Spleen (tissue), 11 donors: ENCODE measurements at regions not wholly inside any gene's neighbourhood (a gene's known extent, or its start where the extent isn't known, plus 50 kb on each side); places are given as distances from the start of the nearest gene placed in this dataset.
A peak's percentile ranks its signal among the peaks of the same experiment; 100 is the strongest.

Experiments used
- DNase-seq: peaks from one replicate; pipeline ENCODE4 v3.0.0-alpha.2; 2020
- H3K27ac ChIP-seq, 8 donors: fragments of 200-600 bp; sonication (generic) in 7 of 8; 1 replicate in 4 of 8; 2 replicates in 4 of 8; pipeline versions ENCODE4 v1.5.0 to v1.8.0; 2016 to 2021; ENCODE audit warnings: inconsistent platforms in 4 of 8, mild to moderate bottlenecking in 4 of 8, moderate library complexity in 1 of 8
- H3K27me3 ChIP-seq, 7 donors: fragments of 200-600 bp; sonication (generic) in 6 of 7; replicated peaks in 1 of 7; 1 replicate in 4 of 7; 2 replicates in 3 of 7; pipeline versions ENCODE4 v1.5.0 to v1.8.0; 2016 to 2021; ENCODE audit warnings: inconsistent platforms in 3 of 7, mild to moderate bottlenecking in 1 of 7
- H3K36me3 ChIP-seq, 6 donors: fragments of 200-600 bp; sonication (generic) in 5 of 6; 1 replicate in 4 of 6; 2 replicates in 2 of 6; pipeline versions ENCODE4 v1.5.0 to v1.8.0; 2016 to 2021; ENCODE audit warnings: inconsistent platforms in 2 of 6
- H3K4me1 ChIP-seq, 6 donors: fragments of 200-600 bp; sonication (generic) in 5 of 6; 1 replicate in 3 of 6; 2 replicates in 3 of 6; pipeline versions ENCODE4 v1.5.0 to v1.8.0; 2016 to 2021; ENCODE audit warnings: inconsistent platforms in 3 of 6
- H3K4me3 ChIP-seq, 8 donors: fragments of 200-600 bp; sonication (generic) in 7 of 8; 1 replicate in 4 of 8; 2 replicates in 4 of 8; pipeline versions ENCODE4 v1.5.0 to v1.8.0; 2016 to 2021; ENCODE audit warnings: inconsistent platforms in 4 of 8, mild to moderate bottlenecking in 4 of 8, moderate library complexity in 2 of 8
- H3K9me3 ChIP-seq, 8 donors: fragments of 200-600 bp; sonication (generic) in 7 of 8; 1 replicate in 4 of 8; 2 replicates in 4 of 8; pipeline versions ENCODE4 v1.5.0 to v1.8.0; 2016 to 2021; ENCODE audit warnings: inconsistent platforms in 4 of 8
- CTCF ChIP-seq, 11 experiments: fragments of 200-600 bp in 7 of 11; fragments of 450-650 bp in 4 of 11; sonication (generic) in 4 of 11; IDR thresholded peaks in 8 of 11; conservative IDR thresholded peaks in 3 of 11; 1 replicate in 7 of 11; 2 replicates in 4 of 11; pipeline versions ENCODE4 v1.4.0 to v1.8.0; 2016 to 2021; ENCODE audit warnings: antibody characterized with exemption in 11 of 11, inconsistent platforms in 4 of 11, mild to moderate bottlenecking in 1 of 11
- POLR2A ChIP-seq, 3 donors: fragments of 450-650 bp; IDR thresholded peaks; one replicate each; pipeline ENCODE4 v1.5.1; 2017; ENCODE audit warnings: antibody characterized with exemption in 3 of 3, mild to moderate bottlenecking in 1 of 3
- POLR2AphosphoS5 ChIP-seq, 3 donors: sonication (generic); formaldehyde crosslinking; IDR thresholded peaks; one replicate each; pipeline ENCODE4 v1.5.1; 2017; ENCODE audit warnings: antibody characterized with exemption in 3 of 3
- WGBS, 5 donors: extraction: QIAGEN DNeasy Blood & Tissue Kit in 3 of 5; methylation state at CpG; one replicate each; pipeline versions ENCODE4 v1.1.5 to v1.1.7; 2013 to 2018; 5-methylcytosine and 5-hydroxymethylcytosine counted together
- intact Hi-C: fragments of 100-400 bp; cut with DNase I; formaldehyde crosslinking; loops from one replicate; pipeline ENCODE4 v1.15.0; 2023; ENCODE audit warnings: low total_unique reads
- donor health status: healthy with polysubstance abuse.
- donor health status: DM: no; HTN: no; CAD: no; lungs with moderate emphysema.
- donor health status: DM: no; HTN: no; CAD: no.
- donor health status: Bipolar disorder and iron deficiency.
- donor health status: healthy.
- donor health status: DM: no; HTN: no; CAD: no.
- donor health status: DM: yes; HTN: yes; CAD: no.

GRCh38 chr3:124383846-124384466, 346.3 kb upstream of the UMPS start:
- TF ChIP-seq POLR2AphosphoS5 (IDR thresholded peaks at IDR 0.05): no peak
- TF ChIP-seq POLR2A (IDR thresholded peaks at IDR 0.05): no peak
- no peak for TF ChIP-seq CTCF (IDR thresholded peaks at IDR 0.05 in 8 of 11, conservative IDR thresholded peaks at IDR 0.05 in 3 of 11)
- 84 to 91% (median 87%) methylated on average over 6 of the region's 6 CpGs for WGBS, 5 donors
- intact Hi-C loops: no loop called here
- H3K4me1 ChIP-seq: peaks cover 0 to 4% (median 0%) of the 10 kb centered on the region in 6 donors
- DNase-seq: no peak
- H3K27ac ChIP-seq: no peak overlapping the region
- H3K9me3 ChIP-seq: no peaks in the 10 kb centered on the region
- peaks cover 0 to 9% (median 0%) of the 10 kb centered on the region in 6 donors for H3K36me3 ChIP-seq
- peaks cover 0 to 25% (median 0%) of the 10 kb centered on the region in 7 donors for H3K27me3 ChIP-seq
- H3K4me3 ChIP-seq: no peak overlapping the region

- Histone ChIP-seq H3K27me3 (peaks cover 0 to 29% (median 0%) of the 10 kb centered on the region in 7 donors), H3K4me3 (no peak overlapping the region), H3K27ac (no peak overlapping the region), H3K9me3 (no peaks in the 10 kb centered on the region), H3K36me3 (peaks cover 0 to 9% (median 0%) of the 10 kb centered on the region in 6 donors), H3K4me1 (peaks cover 0 to 4% (median 0%) of the 10 kb centered on the region in 6 donors)
- TF ChIP-seq POLR2AphosphoS5 (IDR thresholded peaks at IDR 0.05): peak in 1 of 3 donors; percentile 47
- no peak for TF ChIP-seq POLR2A (IDR thresholded peaks at IDR 0.05)
- DNase-seq: no peak
- WGBS, 5 donors: 90 to 96% (median 95%) methylated on average over 8 to 19 of the region's 19 CpGs
- intact Hi-C loops: no loop called here
Measured at GRCh38 chr3:124384527-124384926, 345.7 kb upstream of the UMPS start.

- Histone ChIP-seq H3K4me3 (no peak overlapping the region), H3K9me3 (no peaks in the 10 kb centered on the region), H3K36me3 (peaks cover 0 to 9% (median 0%) of the 10 kb centered on the region in 6 donors), H3K4me1 (peaks cover 0 to 4% (median 0%) of the 10 kb centered on the region in 6 donors), H3K27me3 (peaks cover 0 to 24% (median 0%) of the 10 kb centered on the region in 7 donors), H3K27ac (no peak overlapping the region)
- DNase-seq: no peak
- no peak for TF ChIP-seq POLR2A (IDR thresholded peaks at IDR 0.05)
- no peak for TF ChIP-seq POLR2AphosphoS5 (IDR thresholded peaks at IDR 0.05)
- TF ChIP-seq CTCF (IDR thresholded peaks at IDR 0.05 in 8 of 11, conservative IDR thresholded peaks at IDR 0.05 in 3 of 11): no peak
- intact Hi-C loops: no loop called here
- WGBS, 5 donors: 78 to 91% (median 83%) methylated on average over 2 of the region's 2 CpGs
Measured at GRCh38 chr3:124385996-124386395, 344.3 kb upstream of the UMPS start.

GRCh38 chr3:124386996-124387595, 343.2 kb upstream of the UMPS start:
- TF ChIP-seq CTCF (IDR thresholded peaks at IDR 0.05 in 8 of 11, conservative IDR thresholded peaks at IDR 0.05 in 3 of 11) (no peak), POLR2A (IDR thresholded peaks at IDR 0.05) (no peak), POLR2AphosphoS5 (IDR thresholded peaks at IDR 0.05) (no peak)
- Histone ChIP-seq H3K27ac (no peak overlapping the region), H3K4me3 (no peak overlapping the region), H3K36me3 (peaks cover 0 to 9% (median 0%) of the 10 kb centered on the region in 6 donors), H3K4me1 (peaks cover 0 to 4% (median 0%) of the 10 kb centered on the region in 6 donors), H3K9me3 (no peaks in the 10 kb centered on the region), H3K27me3 (peaks cover 0 to 24% (median 0%) of the 10 kb centered on the region in 7 donors)
- 44 to 85% (median 63%) methylated on average over 4 of the region's 4 CpGs for WGBS, 5 donors
- DNase-seq: no peak
- intact Hi-C loops: no loop called here
